HEK293T (cell line): ENCODE measurements at regions not wholly inside any gene's neighbourhood (a gene's known extent, or its start where the extent isn't known, plus 50 kb on each side); places are given as distances from the start of the nearest gene placed in this dataset.
A peak's percentile ranks its signal among the peaks of the same experiment; 100 is the strongest.

Source experiments
- CTCF ChIA-PET: fragments of 350-600 bp; formaldehyde crosslinking; extraction: SDS; loops from one replicate; lab custom pipeline; 2021; ENCODE audit warnings: antibody characterized with exemption, inconsistent platforms; lab: Yijun Ruan, JAX
- POLR2A ChIA-PET: fragments of 350-600 bp; formaldehyde crosslinking; extraction: SDS; loops from one replicate; lab custom pipeline; 2020; ENCODE audit warnings: antibody characterized with exemption, inconsistent platforms; lab: Yijun Ruan, JAX
- DNase-seq: peaks from one replicate; pipeline ENCODE4 v3.0.0; 2012; ENCODE audit warnings: mixed read lengths; ENCODE audit errors: extremely low spot score
- ARNT ChIP-seq: fragments of 450-650 bp; IDR thresholded peaks from 2 replicates; pipeline ENCODE4 v1.6.1; 2017; ENCODE audit warnings: mild to moderate bottlenecking
- BHLHE40 ChIP-seq: fragments of 450-650 bp; IDR thresholded peaks from 2 replicates; pipeline ENCODE4 v1.6.1; 2016; ENCODE audit warnings: mild to moderate bottlenecking, moderate library complexity, borderline replicate concordance
- CTBP1 ChIP-seq: fragments of 450-650 bp; IDR thresholded peaks from 2 replicates; pipeline ENCODE4 v1.6.1; 2016; ENCODE audit warnings: borderline replicate concordance
- ELF4 ChIP-seq: fragments of 450-650 bp; IDR thresholded peaks from 2 replicates; pipeline ENCODE4 v1.6.1; 2017; ENCODE audit warnings: antibody characterized with exemption
- FOXA1 ChIP-seq: fragments of 450-650 bp; IDR thresholded peaks from 2 replicates; pipeline ENCODE4 v1.6.1; 2016; ENCODE audit warnings: mild to moderate bottlenecking
- FOXK2 ChIP-seq: fragments of 450-650 bp; IDR thresholded peaks from 2 replicates; pipeline ENCODE4 v1.6.1; 2016; ENCODE audit warnings: mild to moderate bottlenecking
- FOXM1 ChIP-seq: fragments of 450-650 bp; IDR thresholded peaks from 2 replicates; pipeline ENCODE4 v1.6.1; 2017; ENCODE audit warnings: mild to moderate bottlenecking, borderline replicate concordance
- HDGF ChIP-seq: fragments of 450-650 bp; IDR thresholded peaks from 2 replicates; pipeline ENCODE4 v1.6.1; 2017; ENCODE audit warnings: antibody characterized with exemption, borderline replicate concordance
- L3MBTL2 ChIP-seq: fragments of 450-650 bp; conservative IDR thresholded peaks from 2 replicates; pipeline ENCODE4 v1.6.1; 2016; ENCODE audit warnings: mild to moderate bottlenecking
- LEF1 ChIP-seq: fragments of 450-650 bp; IDR thresholded peaks from 2 replicates; pipeline ENCODE4 v1.6.1; 2017; ENCODE audit warnings: mild to moderate bottlenecking, borderline replicate concordance
- NFRKB ChIP-seq: fragments of 450-650 bp; IDR thresholded peaks from 2 replicates; pipeline ENCODE4 v1.6.1; 2016; ENCODE audit warnings: mild to moderate bottlenecking, moderate library complexity
- PKNOX1 ChIP-seq: fragments of 450-650 bp; IDR thresholded peaks from 2 replicates; pipeline ENCODE4 v1.6.1; 2016
- SP1 ChIP-seq: fragments of 450-650 bp; IDR thresholded peaks from 2 replicates; pipeline ENCODE4 v1.6.1; 2017
- SUZ12 ChIP-seq: fragments of 450-650 bp; IDR thresholded peaks from 2 replicates; pipeline ENCODE4 v1.6.1; 2016; ENCODE audit warnings: mild to moderate bottlenecking
- TARDBP ChIP-seq: fragments of 450-650 bp; IDR thresholded peaks from 2 replicates; pipeline ENCODE4 v1.6.1; 2016
- ZNF384 ChIP-seq: fragments of 450-650 bp; IDR thresholded peaks from 2 replicates; pipeline ENCODE4 v1.6.1; 2016

- ChIA-PET CTCF (no interaction called here), POLR2A (no interaction called here)
- no peak for DNase-seq
- TF ChIP-seq TARDBP: no peak
- no peak for TF ChIP-seq FOXK2
- no peak for TF ChIP-seq ZNF384
- TF ChIP-seq L3MBTL2: no peak
- no peak for TF ChIP-seq NFRKB
- no peak for TF ChIP-seq HDGF
- no peak for TF ChIP-seq SP1
- no peak for TF ChIP-seq PKNOX1
- no peak for TF ChIP-seq BHLHE40
- TF ChIP-seq FOXM1: no peak
- TF ChIP-seq LEF1: no peak
- TF ChIP-seq ELF4: no peak
Observed at GRCh38 chr1:79847700-79848099, 841.2 kb upstream of the ADGRL4 start.

- TF ChIP-seq L3MBTL2: no peak
- TF ChIP-seq SUZ12: no peak
- no peak for TF ChIP-seq FOXM1
- TF ChIP-seq HDGF: no peak
- no peak for TF ChIP-seq ZNF384
- TF ChIP-seq ELF4: no peak
- TF ChIP-seq FOXA1: no peak
- no peak for TF ChIP-seq SP1
- TF ChIP-seq CTBP1: no peak
- TF ChIP-seq FOXK2: no peak
- CTCF ChIA-PET: no interaction called here
Observed at GRCh38 chr1:79845936-79846335, 839.4 kb upstream of the ADGRL4 start.

GRCh38 chr1:79842811-79843210 lies 836.3 kb upstream of the ADGRL4 start:
- ChIA-PET POLR2A (no interaction called here), CTCF (no interaction called here)
- no peak for DNase-seq
- no peak for TF ChIP-seq ELF4
- no peak for TF ChIP-seq FOXK2
- TF ChIP-seq BHLHE40: no peak
- TF ChIP-seq SUZ12: no peak
- no peak for TF ChIP-seq LEF1
- TF ChIP-seq ZNF384: no peak
- no peak for TF ChIP-seq SP1
- TF ChIP-seq FOXM1: no peak
- TF ChIP-seq TARDBP: no peak
- TF ChIP-seq PKNOX1: no peak
- no peak for TF ChIP-seq ARNT
- no peak for TF ChIP-seq FOXA1
- no peak for TF ChIP-seq L3MBTL2
- no peak for TF ChIP-seq CTBP1
- no peak for TF ChIP-seq NFRKB
- TF ChIP-seq HDGF: no peak

More at GRCh38 chr1:79845936-79846335, 839.4 kb upstream of the ADGRL4 start:
- POLR2A ChIA-PET: no interaction called here
- DNase-seq: no peak

- ChIA-PET CTCF (no interaction called here), POLR2A (no interaction called here)
- no peak for TF ChIP-seq NFRKB
- no peak for TF ChIP-seq ZNF384
- TF ChIP-seq CTBP1: no peak
- no peak for TF ChIP-seq HDGF
- no peak for TF ChIP-seq ELF4
- no peak for TF ChIP-seq FOXK2
- no peak for TF ChIP-seq FOXM1
- TF ChIP-seq FOXA1: no peak
- no peak for TF ChIP-seq SUZ12
- TF ChIP-seq TARDBP: no peak
- TF ChIP-seq PKNOX1: no peak
- no peak for DNase-seq
Observed at GRCh38 chr1:79839882-79840281, 833.4 kb upstream of the ADGRL4 start.

- POLR2A ChIA-PET: no interaction called here
- peak; percentile 30; the same call in 1 of the 2 replicates for TF ChIP-seq PKNOX1
- no peak for TF ChIP-seq NFRKB
- no peak for TF ChIP-seq SUZ12
- TF ChIP-seq FOXA1: no peak
- CTCF ChIA-PET: interaction anchor here (0.7 kb wide), 1 partner anchor 491 kb away, joined by 3 read pairs; no protein-coding TSS in a partner anchor
- no peak for DNase-seq
Observed at GRCh38 chr1:79827446-79827845, 820.9 kb upstream of the ADGRL4 start.

- POLR2A ChIA-PET: no interaction called here
- CTCF ChIA-PET: no interaction called here
- DNase-seq: no peak
- TF ChIP-seq FOXA1 (no peak), BHLHE40 (no peak), LEF1 (no peak), HDGF (no peak), ZNF384 (no peak), FOXM1 (no peak), TARDBP (no peak), FOXK2 (no peak), ELF4 (no peak), SUZ12 (no peak), PKNOX1 (no peak), SP1 (no peak), NFRKB (no peak), ARNT (no peak), L3MBTL2 (no peak), CTBP1 (no peak)
Observed at GRCh38 chr1:79825551-79825950, 819.0 kb upstream of the ADGRL4 start.
